ENCODE measurements at regions not wholly inside any gene's neighbourhood (a gene's known extent, or its start where the extent isn't known, plus 50 kb on each side); places are given as distances from the start of the nearest gene placed in this dataset.

DNA sequence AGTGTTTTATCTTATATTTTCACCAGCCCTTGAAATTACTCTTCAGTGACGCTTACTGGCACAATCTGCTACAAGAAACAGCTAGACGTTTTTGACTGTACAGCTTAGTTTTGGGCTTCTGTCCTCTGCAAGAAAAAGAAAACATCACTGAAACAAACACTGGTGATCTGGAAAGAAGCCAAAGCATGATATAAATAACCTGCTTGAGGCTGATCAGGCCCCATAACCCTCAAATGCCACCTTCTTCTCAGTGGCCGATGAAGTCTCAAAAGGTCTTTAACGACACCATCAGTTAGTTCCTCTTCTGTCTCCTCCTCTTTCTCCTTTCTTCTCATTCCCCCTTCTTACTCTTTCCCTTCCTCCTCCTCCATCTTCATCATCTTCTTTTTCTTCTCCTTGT lies 942.3 kb upstream of the TMEM132C start:
- no peaks in the 10 kb centered on the region for H3F3A ChIP-seq (ENCODE audit: insufficient read depth)
- H3K4me3 ChIP-seq (ENCODE audit: insufficient read depth, low read length, poor library complexity, severe bottlenecking), result no peak overlapping the region
- no peaks in the 10 kb centered on the region for H4K20me1 ChIP-seq (ENCODE audit: low read depth, low read length)
- no peak overlapping the region for H3K27ac ChIP-seq (ENCODE audit: low read depth, low read length)
- H3K36me3 ChIP-seq (ENCODE audit: low read length), result no peaks in the 10 kb centered on the region
- no peak for TF ChIP-seq EZH2phosphoT487 (conservative IDR thresholded peaks at IDR 0.05; ENCODE audit: low read length)
- no peak for TF ChIP-seq CTCF (IDR thresholded peaks at IDR 0.05; ENCODE audit: insufficient read depth, low read length, poor library complexity, severe bottlenecking)
- no peaks in the 10 kb centered on the region for H3K79me2 ChIP-seq (ENCODE audit: insufficient read depth, low read length)
- H3K9me3 ChIP-seq (ENCODE audit: insufficient read depth, low read length), result no peaks in the 10 kb centered on the region; the same call in 1 of the 2 replicates
- no peaks in the 10 kb centered on the region for H3K27me3 ChIP-seq (ENCODE audit: low read length)
- no peak overlapping the region for H3K4me2 ChIP-seq (ENCODE audit: low read depth, low read length, poor library complexity, severe bottlenecking)
- H2AFZ ChIP-seq (ENCODE audit: low read depth, low read length, severe bottlenecking), result no peak overlapping the region
- no peak overlapping the region for H3K9ac ChIP-seq (ENCODE audit: low read length)
- no peaks in the 10 kb centered on the region for H3K9me2 ChIP-seq (replicated peaks; ENCODE audit: insufficient read depth, low read length)

GRCh38 chr12:127327986-127328385 lies 939.0 kb upstream of the TMEM132C start:
- Histone ChIP-seq H2AFZ (ENCODE audit: low read depth, low read length, severe bottlenecking) (no peak overlapping the region), H3K36me3 (ENCODE audit: low read length) (no peaks in the 10 kb centered on the region), H3K9me2 (replicated peaks; ENCODE audit: insufficient read depth, low read length) (no peaks in the 10 kb centered on the region), H3K4me3 (ENCODE audit: insufficient read depth, low read length, poor library complexity, severe bottlenecking) (no peak overlapping the region), H3K9ac (ENCODE audit: low read length) (no peak overlapping the region), H3K79me2 (ENCODE audit: insufficient read depth, low read length) (no peaks in the 10 kb centered on the region), H3K27ac (ENCODE audit: low read depth, low read length) (no peak overlapping the region), H3K9me3 (ENCODE audit: insufficient read depth, low read length) (no peaks in the 10 kb centered on the region; the same call in 1 of the 2 replicates), H3F3A (ENCODE audit: insufficient read depth) (no peaks in the 10 kb centered on the region), H4K20me1 (ENCODE audit: low read depth, low read length) (no peaks in the 10 kb centered on the region), H3K27me3 (ENCODE audit: low read length) (no peaks in the 10 kb centered on the region), H3K4me2 (ENCODE audit: low read depth, low read length, poor library complexity, severe bottlenecking) (no peak overlapping the region)
- TF ChIP-seq EZH2phosphoT487 (conservative IDR thresholded peaks at IDR 0.05; ENCODE audit: low read length) (no peak), CTCF (IDR thresholded peaks at IDR 0.05; ENCODE audit: insufficient read depth, low read length, poor library complexity, severe bottlenecking) (no peak)

- no peaks in the 10 kb centered on the region; the same call in 1 of the 2 replicates for H3K9me3 ChIP-seq (ENCODE audit: insufficient read depth, low read length)
- H3K9ac ChIP-seq (ENCODE audit: low read length), result no peak overlapping the region
- TF ChIP-seq CTCF (IDR thresholded peaks at IDR 0.05; ENCODE audit: insufficient read depth, low read length, poor library complexity, severe bottlenecking), result no peak
- TF ChIP-seq EZH2phosphoT487 (conservative IDR thresholded peaks at IDR 0.05; ENCODE audit: low read length), result no peak
- no peak overlapping the region for H2AFZ ChIP-seq (ENCODE audit: low read depth, low read length, severe bottlenecking)
- H3K4me3 ChIP-seq (ENCODE audit: insufficient read depth, low read length, poor library complexity, severe bottlenecking), result no peak overlapping the region
- H3F3A ChIP-seq (ENCODE audit: insufficient read depth), result no peaks in the 10 kb centered on the region
- no peaks in the 10 kb centered on the region for H3K36me3 ChIP-seq (ENCODE audit: low read length)
- H3K4me2 ChIP-seq (ENCODE audit: low read depth, low read length, poor library complexity, severe bottlenecking), result no peak overlapping the region
- H4K20me1 ChIP-seq (ENCODE audit: low read depth, low read length), result no peaks in the 10 kb centered on the region
- no peaks in the 10 kb centered on the region for H3K9me2 ChIP-seq (replicated peaks; ENCODE audit: insufficient read depth, low read length)
- no peaks in the 10 kb centered on the region for H3K27me3 ChIP-seq (ENCODE audit: low read length)
- no peaks in the 10 kb centered on the region for H3K79me2 ChIP-seq (ENCODE audit: insufficient read depth, low read length)
- H3K27ac ChIP-seq (ENCODE audit: low read depth, low read length), result no peak overlapping the region
These were observed 938.1 kb upstream of the TMEM132C start for GRCh38 chr12:127328867-127329266.
